ENCODE measurements at regions not wholly inside any gene's neighbourhood (a gene's known extent, or its start where the extent isn't known, plus 50 kb on each side); places are given as distances from the start of the nearest gene placed in this dataset.

GRCh38 chr2:76447294-76447693, 736.6 kb upstream of the GCFC2 start:
- no peaks in the 10 kb centered on the region for H3K27me3 Mint-ChIP-seq
- no peak overlapping the region for H3K4me3 Mint-ChIP-seq
- no peaks in the 10 kb centered on the region for H3K4me1 Mint-ChIP-seq
- no peak overlapping the region for H3K27ac Mint-ChIP-seq
- H3K9me3 Mint-ChIP-seq, result peaks cover 20% of the 10 kb centered on the region
- no peaks in the 10 kb centered on the region for H3K36me3 Mint-ChIP-seq

DNA sequence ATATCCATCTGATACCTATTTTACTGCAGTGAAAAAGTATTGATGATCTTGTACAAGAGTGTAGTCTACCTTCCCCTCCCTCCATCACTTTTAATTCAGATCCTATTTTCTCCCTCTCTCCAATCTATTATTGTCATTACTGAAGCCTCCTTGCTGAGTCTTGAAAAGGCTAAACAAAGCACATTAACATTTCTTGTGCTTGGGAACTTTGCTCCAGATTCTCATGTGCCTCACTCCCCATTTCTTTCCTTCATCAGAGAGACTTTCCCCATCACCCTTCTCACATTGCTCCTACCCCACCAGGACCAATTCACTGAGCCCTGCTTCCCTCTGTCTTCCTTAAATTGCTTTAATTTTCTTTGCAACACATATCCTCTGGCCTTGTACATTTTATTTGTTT, 736.2 kb upstream of the GCFC2 start:
- Mint-ChIP-seq H3K4me1 (no peaks in the 10 kb centered on the region), H3K27me3 (no peaks in the 10 kb centered on the region), H3K27ac (no peak overlapping the region), H3K4me3 (no peak overlapping the region), H3K9me3 (peaks cover 20% of the 10 kb centered on the region), H3K36me3 (no peaks in the 10 kb centered on the region)

DNA sequence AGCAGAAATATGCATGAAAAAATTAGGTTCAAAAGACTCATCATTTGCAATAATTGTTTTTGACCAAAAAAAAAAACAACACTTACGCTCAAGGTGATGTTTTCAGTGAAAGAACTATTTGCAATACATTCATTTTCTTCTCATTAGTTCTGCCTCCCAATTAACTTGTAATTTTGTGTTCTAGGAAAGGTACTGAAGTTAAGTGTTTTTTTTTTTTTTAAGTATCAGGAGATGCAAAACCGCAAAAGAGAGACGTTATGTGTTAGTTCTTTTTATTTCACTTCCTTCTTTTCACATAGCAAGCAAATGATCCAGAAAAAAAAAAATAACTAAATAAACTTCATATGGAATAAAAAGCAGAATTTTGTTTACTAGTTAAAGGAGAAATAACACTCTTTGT, 735.2 kb upstream of the GCFC2 start:
- Mint-ChIP-seq H3K9me3 (peaks cover 20% of the 10 kb centered on the region), H3K4me1 (no peaks in the 10 kb centered on the region), H3K4me3 (no peak overlapping the region), H3K36me3 (no peaks in the 10 kb centered on the region), H3K27ac (no peak overlapping the region), H3K27me3 (no peaks in the 10 kb centered on the region)

DNA sequence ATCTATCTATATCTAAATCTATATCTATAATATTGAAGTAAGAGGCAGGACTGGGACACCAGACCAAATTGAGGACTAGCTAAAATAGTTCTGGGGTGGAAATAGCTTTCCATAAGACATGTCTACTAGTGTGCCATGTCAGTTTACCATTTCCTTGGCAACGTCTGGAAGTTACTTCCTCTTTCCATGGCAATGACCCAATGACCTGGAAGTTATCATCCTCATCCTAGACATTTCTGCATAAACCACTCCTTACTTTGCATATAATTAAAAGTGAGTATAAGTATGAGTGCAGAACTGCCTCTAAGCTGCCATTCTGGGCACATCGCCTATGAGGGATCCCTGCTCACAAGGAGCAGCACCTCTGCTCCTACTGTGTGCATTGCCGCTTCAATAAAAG, 734.0 kb upstream of the GCFC2 start:
- Mint-ChIP-seq H3K27ac (no peak overlapping the region), H3K27me3 (no peaks in the 10 kb centered on the region), H3K4me3 (no peak overlapping the region), H3K36me3 (no peaks in the 10 kb centered on the region), H3K4me1 (no peaks in the 10 kb centered on the region), H3K9me3 (peaks cover 18% of the 10 kb centered on the region)

GRCh38 chr2:76437564-76437963, 726.8 kb upstream of the GCFC2 start:
- Mint-ChIP-seq H3K27ac (no peak overlapping the region), H3K4me3 (no peak overlapping the region), H3K27me3 (no peaks in the 10 kb centered on the region), H3K4me1 (no peaks in the 10 kb centered on the region), H3K36me3 (no peaks in the 10 kb centered on the region), H3K9me3 (peaks cover 4% of the 10 kb centered on the region)

GRCh38 chr2:76429374-76429773, 718.7 kb upstream of the GCFC2 start:
- Mint-ChIP-seq H3K36me3 (no peaks in the 10 kb centered on the region), H3K27ac (no peak overlapping the region), H3K27me3 (no peaks in the 10 kb centered on the region), H3K9me3 (peaks cover 6% of the 10 kb centered on the region), H3K4me3 (no peak overlapping the region), H3K4me1 (no peaks in the 10 kb centered on the region)

GRCh38 chr2:76427452-76427851, 716.7 kb upstream of the GCFC2 start:
- no peaks in the 10 kb centered on the region for H3K27me3 Mint-ChIP-seq
- no peaks in the 10 kb centered on the region for H3K4me1 Mint-ChIP-seq
- H3K9me3 Mint-ChIP-seq, result peaks cover 6% of the 10 kb centered on the region
- no peak overlapping the region for H3K27ac Mint-ChIP-seq
- no peaks in the 10 kb centered on the region for H3K36me3 Mint-ChIP-seq
- no peak overlapping the region for H3K4me3 Mint-ChIP-seq

- H3K4me1 Mint-ChIP-seq, result no peaks in the 10 kb centered on the region
- no peaks in the 10 kb centered on the region for H3K27me3 Mint-ChIP-seq
- peaks cover 5% of the 10 kb centered on the region for H3K9me3 Mint-ChIP-seq
- no peak overlapping the region for H3K27ac Mint-ChIP-seq
- no peak overlapping the region for H3K4me3 Mint-ChIP-seq
- no peaks in the 10 kb centered on the region for H3K36me3 Mint-ChIP-seq
Measured at GRCh38 chr2:76415821-76416220, 705.1 kb upstream of the GCFC2 start.

DNA sequence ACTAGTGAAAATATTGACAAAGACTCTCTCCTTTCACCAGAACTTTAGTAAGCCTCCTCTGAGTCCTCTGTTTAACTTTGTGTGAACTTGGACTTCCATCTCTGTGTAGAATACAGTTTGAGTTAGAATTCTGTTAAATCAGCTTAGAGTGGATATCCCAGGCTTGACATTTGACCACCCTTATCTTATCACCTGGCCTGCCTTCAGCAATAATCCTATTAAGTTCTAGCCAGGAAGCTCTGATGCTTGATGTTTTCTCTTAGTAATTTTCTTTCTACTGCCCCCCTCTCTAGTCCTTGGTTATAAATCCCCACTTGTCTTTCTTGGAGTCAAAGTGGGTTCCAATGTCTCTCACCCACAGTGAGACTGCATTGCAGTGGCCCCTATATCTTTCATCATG, 702.7 kb upstream of the GCFC2 start:
- Mint-ChIP-seq H3K36me3 (no peaks in the 10 kb centered on the region), H3K4me1 (no peaks in the 10 kb centered on the region), H3K27me3 (no peaks in the 10 kb centered on the region), H3K9me3 (peaks cover 10% of the 10 kb centered on the region), H3K4me3 (no peak overlapping the region), H3K27ac (no peak overlapping the region)

DNA sequence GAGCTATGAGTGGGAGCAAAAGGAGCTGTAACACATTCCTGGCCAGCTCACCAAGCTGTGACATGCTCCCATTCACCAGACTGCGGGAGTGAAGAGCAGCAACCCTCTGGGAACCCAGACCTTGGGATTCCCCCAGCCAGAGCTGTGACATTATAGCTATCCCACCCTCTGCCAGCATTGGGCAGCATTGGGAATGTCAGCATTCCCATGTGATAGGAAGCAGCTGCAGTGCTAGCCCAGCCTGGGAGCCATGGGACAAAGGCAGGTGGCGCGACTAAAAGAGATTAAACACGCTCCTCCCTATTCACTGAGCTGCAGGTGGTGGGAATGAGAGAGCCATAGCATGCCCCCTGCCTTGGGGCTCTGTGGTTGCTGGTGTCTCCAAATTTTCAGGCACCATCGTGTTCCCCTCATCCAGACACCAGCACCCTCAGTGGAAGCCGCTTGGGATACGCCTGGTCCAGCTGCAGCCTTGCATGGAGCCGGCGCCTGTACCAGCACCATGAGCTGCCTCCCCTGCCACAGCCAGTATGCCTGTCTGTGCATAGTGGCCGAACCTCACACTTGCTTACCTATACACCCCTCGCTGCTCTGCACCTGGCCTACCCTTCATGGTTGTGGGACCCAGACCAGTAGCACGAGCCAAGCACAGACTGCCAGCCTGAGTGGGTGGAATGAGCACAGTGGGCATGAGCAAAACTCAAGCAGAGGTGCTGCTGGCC, 695.6 kb upstream of the GCFC2 start:
- Mint-ChIP-seq H3K4me1 (no peaks in the 10 kb centered on the region), H3K36me3 (no peaks in the 10 kb centered on the region), H3K9me3 (peaks cover 5% of the 10 kb centered on the region), H3K27ac (no peak overlapping the region), H3K4me3 (no peak overlapping the region), H3K27me3 (no peaks in the 10 kb centered on the region)

DNA sequence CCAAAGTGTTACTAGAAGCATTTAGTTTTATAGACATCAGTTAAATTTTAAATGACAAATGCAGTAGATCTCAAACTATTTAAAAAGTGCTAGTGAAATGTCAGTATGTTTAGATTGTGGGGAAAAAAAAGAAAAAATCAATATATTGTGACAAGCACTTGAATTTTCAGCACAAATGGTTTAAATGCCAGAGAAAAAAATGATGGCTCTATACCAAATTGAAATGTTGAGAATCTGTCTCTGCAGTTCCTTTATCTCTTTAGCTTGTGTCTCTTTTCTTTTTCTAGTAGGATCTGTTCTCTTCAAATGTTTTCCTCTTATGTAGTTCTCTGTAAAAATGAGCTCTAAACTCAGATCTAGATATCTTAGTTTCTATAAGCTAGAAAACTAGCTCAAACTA, 682.6 kb upstream of the GCFC2 start:
- Mint-ChIP-seq H3K4me3 (no peak overlapping the region), H3K27me3 (no peaks in the 10 kb centered on the region), H3K9me3 (peaks cover 11% of the 10 kb centered on the region)

DNA sequence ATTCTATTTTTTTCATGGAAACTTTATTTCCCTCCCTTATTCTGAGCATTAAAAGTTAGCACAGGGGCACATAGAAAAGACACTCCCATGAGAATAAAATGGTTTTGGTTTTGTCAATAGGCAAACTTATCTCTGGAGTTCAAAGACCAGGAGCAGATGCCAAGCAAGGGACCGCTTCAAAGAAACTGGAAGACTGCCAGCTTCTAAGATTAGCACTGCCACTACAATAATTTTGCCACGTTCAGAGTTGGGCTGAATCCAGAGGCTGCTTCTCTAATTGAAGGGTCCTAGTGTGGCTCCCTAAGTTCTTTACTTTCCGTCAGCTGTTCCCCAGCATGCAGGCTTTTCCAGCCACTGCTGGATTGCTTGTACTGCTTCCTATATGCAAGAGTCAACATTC, 681.0 kb upstream of the GCFC2 start:
- no peak overlapping the region for H3K27ac Mint-ChIP-seq
- no peaks in the 10 kb centered on the region for H3K4me1 Mint-ChIP-seq
- no peak overlapping the region for H3K4me3 Mint-ChIP-seq
- no peaks in the 10 kb centered on the region for H3K36me3 Mint-ChIP-seq
- H3K9me3 Mint-ChIP-seq, result peaks cover 11% of the 10 kb centered on the region
- no peaks in the 10 kb centered on the region for H3K27me3 Mint-ChIP-seq

More for the DNA sequence above, 682.6 kb upstream of the GCFC2 start:
- Mint-ChIP-seq H3K36me3 (no peaks in the 10 kb centered on the region), H3K27ac (no peak overlapping the region), H3K4me1 (no peaks in the 10 kb centered on the region)

GRCh38 chr2:76387294-76387693, 676.6 kb upstream of the GCFC2 start:
- no peaks in the 10 kb centered on the region for H3K27me3 Mint-ChIP-seq
- H3K4me1 Mint-ChIP-seq, result no peaks in the 10 kb centered on the region
- H3K36me3 Mint-ChIP-seq, result no peaks in the 10 kb centered on the region
- H3K9me3 Mint-ChIP-seq, result peaks cover 7% of the 10 kb centered on the region
- H3K27ac Mint-ChIP-seq, result no peak overlapping the region
- no peak overlapping the region for H3K4me3 Mint-ChIP-seq

DNA sequence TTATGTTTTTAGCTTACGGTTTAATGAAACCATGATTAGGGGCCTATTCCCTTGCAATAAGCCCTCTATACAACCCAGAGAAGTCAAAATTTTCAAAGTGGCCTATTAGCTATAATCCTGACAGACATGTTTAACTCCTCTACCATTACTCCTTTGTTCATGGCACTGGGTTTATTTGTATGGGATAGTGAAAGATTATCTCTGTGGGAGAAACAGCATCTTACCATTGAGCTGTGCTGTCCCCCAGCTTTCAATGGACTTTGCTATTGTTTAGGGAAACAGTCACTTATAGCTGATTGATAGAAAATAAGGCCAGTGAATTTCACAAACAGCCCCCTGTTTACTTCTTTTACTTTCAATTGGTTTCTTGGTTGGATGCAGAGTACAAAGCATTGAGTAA, 675.2 kb upstream of the GCFC2 start:
- no peak overlapping the region for H3K27ac Mint-ChIP-seq
- no peaks in the 10 kb centered on the region for H3K36me3 Mint-ChIP-seq
- H3K4me3 Mint-ChIP-seq, result no peak overlapping the region
- H3K27me3 Mint-ChIP-seq, result no peaks in the 10 kb centered on the region
- peaks cover 6% of the 10 kb centered on the region for H3K9me3 Mint-ChIP-seq
- no peaks in the 10 kb centered on the region for H3K4me1 Mint-ChIP-seq

- Mint-ChIP-seq H3K27me3 (no peaks in the 10 kb centered on the region), H3K36me3 (no peaks in the 10 kb centered on the region), H3K27ac (no peak overlapping the region), H3K9me3 (peaks cover 6% of the 10 kb centered on the region), H3K4me1 (no peaks in the 10 kb centered on the region), H3K4me3 (no peak overlapping the region)
Measured at GRCh38 chr2:76381624-76382023, 670.9 kb upstream of the GCFC2 start.

DNA sequence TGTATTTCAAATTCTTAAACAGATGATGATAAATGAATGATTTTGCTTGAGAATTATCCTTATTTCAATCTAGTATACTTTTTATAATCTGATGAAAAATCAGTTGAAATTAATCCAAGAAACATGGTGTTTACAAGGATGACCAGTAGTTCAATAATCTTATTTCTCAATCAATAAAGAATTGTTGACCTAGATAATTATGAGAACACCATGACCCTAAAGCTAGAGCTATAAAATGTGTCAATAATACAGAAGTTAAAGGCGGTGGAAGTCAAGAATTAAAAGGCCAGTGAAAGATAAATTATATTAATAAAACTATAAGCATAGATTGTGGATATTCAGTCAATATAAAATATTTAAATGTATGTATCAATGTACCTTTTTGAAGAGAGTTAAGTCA, 667.4 kb upstream of the GCFC2 start:
- Mint-ChIP-seq H3K4me1 (no peaks in the 10 kb centered on the region), H3K4me3 (no peak overlapping the region), H3K27me3 (no peaks in the 10 kb centered on the region), H3K36me3 (no peaks in the 10 kb centered on the region), H3K9me3 (no peaks in the 10 kb centered on the region), H3K27ac (no peak overlapping the region)

- Mint-ChIP-seq H3K4me1 (no peaks in the 10 kb centered on the region), H3K36me3 (no peaks in the 10 kb centered on the region), H3K4me3 (no peak overlapping the region), H3K27ac (no peak overlapping the region), H3K9me3 (peaks cover 10% of the 10 kb centered on the region), H3K27me3 (no peaks in the 10 kb centered on the region)
Measured at GRCh38 chr2:76341439-76341838, 630.7 kb upstream of the GCFC2 start.
